Left renal pelvis (tissue), 4 donors: ENCODE measurements at regions not wholly inside any gene's neighbourhood (a gene's known extent, or its start where the extent isn't known, plus 50 kb on each side); places are given as distances from the start of the nearest gene placed in this dataset.

ENCODE experiments used
- DNase-seq, 4 donors: peaks; one replicate each; pipeline ENCODE4 v3.0.0-alpha.2; 2013; ENCODE audit warnings: low read depth in 4 of 4, low spot score in 3 of 4

DNA sequence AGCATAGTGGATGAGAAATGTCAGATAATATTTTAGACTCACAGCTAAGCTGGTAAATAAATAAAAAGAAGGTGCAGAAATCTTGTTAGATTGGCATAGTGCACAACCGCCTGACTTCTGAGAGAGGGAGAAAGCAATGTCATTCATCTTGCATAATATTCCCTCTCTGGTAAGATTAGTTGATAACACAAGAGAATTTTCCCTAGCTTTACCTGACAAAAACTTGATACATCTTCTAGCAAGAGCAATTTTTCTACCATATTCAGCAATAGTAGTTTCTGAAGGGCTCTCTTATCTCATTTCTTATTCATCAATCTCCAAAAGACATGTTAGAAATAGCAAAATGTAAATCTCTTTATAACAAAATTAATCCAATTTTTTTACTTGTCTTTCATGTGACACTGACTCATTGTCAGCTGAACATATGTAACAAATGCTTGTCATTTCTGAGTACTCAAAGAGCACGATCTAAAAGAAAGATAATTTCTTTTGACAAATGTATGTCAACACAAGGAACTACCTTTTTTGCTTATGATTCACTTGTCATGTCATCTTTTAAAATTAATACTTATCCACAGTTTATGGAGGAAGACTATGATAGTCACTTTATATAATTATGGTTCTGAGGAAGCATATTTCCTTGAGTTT is 240.0 kb downstream of the ARAP2 start:
- no peak for DNase-seq

GRCh38 chr4:36006226-36006625 is 238.1 kb downstream of the ARAP2 start:
- no peak for DNase-seq

DNA sequence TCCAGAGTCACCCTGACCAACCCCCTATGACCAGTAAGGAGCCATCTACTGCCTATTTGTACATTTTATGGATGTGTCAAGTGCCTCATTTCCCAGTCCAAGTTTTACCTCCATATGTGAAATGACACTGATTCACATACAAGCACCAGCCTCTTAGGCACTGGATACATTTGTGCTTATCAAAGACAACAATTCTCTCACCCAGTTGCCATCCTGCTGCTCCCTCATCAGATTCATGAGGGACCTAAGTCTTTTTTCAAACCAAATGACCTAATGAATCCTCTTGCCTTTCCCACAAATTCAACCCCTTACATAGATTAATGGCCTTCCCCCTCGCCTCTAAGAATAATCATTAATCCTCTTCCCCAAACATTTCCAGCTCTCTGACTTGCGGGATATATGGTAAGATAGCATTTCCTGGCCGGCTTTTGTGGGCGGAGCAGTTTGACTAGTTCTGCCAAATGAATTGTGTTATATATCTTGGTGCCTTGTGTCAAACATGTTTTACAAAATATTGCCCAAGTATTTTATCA is 233.9 kb downstream of the ARAP2 start:
- DNase-seq = no peak

DNA sequence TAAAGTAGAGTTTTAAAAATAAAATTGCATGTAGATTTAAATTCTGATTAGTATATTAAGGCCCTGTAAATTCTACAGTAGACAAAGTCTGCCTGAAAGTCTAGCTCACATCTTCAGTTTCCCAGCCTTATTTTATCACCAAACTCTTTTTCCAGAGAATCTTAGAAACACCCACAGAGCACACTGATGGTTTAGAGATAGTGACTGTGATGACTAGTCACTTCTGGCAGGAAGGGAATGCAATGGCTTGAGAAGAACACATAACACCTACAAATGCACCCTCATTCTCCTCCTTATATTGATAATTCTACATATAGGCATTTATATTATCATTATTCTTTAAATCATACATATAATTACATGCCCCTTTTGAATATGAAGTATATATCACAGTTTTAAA is 232.9 kb downstream of the ARAP2 start:
- no peak for DNase-seq

- DNase-seq = no peak
These were observed 231.8 kb downstream of the ARAP2 start for GRCh38 chr4:36012503-36012902.

GRCh38 chr4:36013206-36013605 is 231.1 kb downstream of the ARAP2 start:
- DNase-seq = no peak
